ENCODE measurements at regions not wholly inside any gene's neighbourhood (a gene's known extent, or its start where the extent isn't known, plus 50 kb on each side); places are given as distances from the start of the nearest gene placed in this dataset.

GRCh38 chr1:198830412-198830811 lies 191.6 kb downstream of the PTPRC start:
- Mint-ChIP-seq H3K27ac (no peak overlapping the region), H3K36me3 (no peaks in the 10 kb centered on the region), H3K27me3 (no peaks in the 10 kb centered on the region), H3K4me3 (no peak overlapping the region), H3K4me1 (ENCODE audit: unreplicated experiment) (peaks cover 10% of the 10 kb centered on the region), H3K9me3 (no peaks in the 10 kb centered on the region)
- no peak for TF ChIP-seq CTCF (conservative IDR thresholded peaks at IDR 0.05)
- DNase-seq (ENCODE audit: extremely low spot score, unreplicated experiment) = no peak

DNA sequence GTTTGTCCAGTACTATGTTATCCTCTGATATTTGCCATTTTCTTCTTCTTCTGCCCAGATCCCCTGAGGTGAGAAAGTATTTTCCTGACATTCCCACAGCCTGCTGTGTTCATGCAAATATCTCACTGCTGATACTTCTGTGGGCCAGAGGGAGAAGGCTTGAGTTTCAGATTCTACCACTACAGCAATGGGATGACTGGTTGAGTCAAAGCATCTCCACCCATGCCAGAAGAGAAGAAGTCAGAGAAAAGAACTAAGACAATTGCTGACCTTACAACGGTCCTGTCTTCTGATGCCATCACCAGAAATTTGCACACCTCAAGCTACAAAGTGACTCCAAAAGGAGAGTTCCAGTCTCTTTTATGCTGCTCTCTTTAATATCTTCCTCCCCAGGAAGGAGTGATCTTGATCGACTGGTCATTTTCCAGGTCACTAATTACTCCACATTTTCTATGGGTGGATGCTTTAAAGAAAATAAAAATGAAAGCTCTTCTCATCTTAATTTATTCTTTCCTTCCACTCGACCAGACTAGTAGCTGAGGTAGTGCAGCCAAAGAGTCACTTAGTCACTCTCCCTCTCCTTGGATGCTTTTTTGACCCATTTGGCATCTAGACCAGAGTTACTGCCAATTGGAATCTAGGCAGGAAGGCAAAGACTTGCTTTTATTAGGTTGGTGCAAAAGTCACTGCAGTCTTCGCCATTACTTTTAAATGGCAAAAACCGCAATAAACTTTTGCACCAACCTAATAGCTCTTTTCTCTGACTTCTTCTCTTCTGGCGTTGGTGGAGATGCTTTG lies 195.1 kb downstream of the PTPRC start:
- H3K9me3 Mint-ChIP-seq = no peaks in the 10 kb centered on the region
- H3K4me3 Mint-ChIP-seq = no peak overlapping the region
- DNase-seq (ENCODE audit: extremely low spot score, unreplicated experiment) = no peak
- peaks cover 5% of the 10 kb centered on the region for H3K36me3 Mint-ChIP-seq
- no peak overlapping the region for H3K27ac Mint-ChIP-seq
- no peaks in the 10 kb centered on the region for H3K27me3 Mint-ChIP-seq
- H3K4me1 Mint-ChIP-seq (ENCODE audit: unreplicated experiment) = peaks cover 10% of the 10 kb centered on the region
- TF ChIP-seq CTCF (conservative IDR thresholded peaks at IDR 0.05) = no peak

DNA sequence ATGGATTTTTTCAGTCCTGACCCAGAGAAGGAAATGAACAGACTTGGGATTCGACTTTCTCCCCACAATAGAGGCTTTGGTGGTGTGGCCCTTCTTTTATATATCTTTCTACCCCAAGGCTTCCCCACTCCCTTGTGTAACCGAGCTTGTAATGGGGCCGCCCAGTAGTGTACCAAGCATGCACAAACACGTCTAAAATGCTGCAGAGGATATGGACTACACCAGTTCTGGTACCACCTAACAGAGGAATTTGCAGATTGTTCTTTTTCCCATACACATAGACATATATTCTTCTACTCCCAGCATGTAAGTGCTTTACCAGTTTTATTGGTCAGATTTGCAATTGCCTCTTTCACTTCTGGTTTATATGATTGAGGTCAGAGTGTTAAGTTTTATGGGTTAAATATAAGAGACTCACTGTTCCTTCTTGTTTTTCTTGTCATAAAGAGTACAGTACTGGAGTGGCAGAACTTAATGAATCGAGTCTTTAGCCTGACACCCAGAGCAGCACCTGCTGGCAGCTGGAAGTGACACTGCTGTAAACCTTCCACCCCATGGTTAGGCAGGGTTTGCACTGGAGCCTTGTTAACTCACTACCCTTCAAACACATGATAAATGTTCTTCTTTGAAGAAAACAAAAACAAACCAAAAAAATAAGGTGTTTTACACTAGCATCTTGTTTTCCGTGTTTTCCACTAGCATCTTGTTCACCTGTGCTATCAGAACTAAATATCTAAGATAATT lies 198.6 kb downstream of the PTPRC start:
- DNase-seq (ENCODE audit: extremely low spot score, unreplicated experiment) = no peak
- no peak overlapping the region for H3K27ac Mint-ChIP-seq
- TF ChIP-seq CTCF (conservative IDR thresholded peaks at IDR 0.05) = no peak
- no peak overlapping the region for H3K4me3 Mint-ChIP-seq
- no peaks in the 10 kb centered on the region for H3K4me1 Mint-ChIP-seq (ENCODE audit: unreplicated experiment)
- H3K36me3 Mint-ChIP-seq = peaks cover 15% of the 10 kb centered on the region
- no peaks in the 10 kb centered on the region for H3K27me3 Mint-ChIP-seq
- H3K9me3 Mint-ChIP-seq = no peaks in the 10 kb centered on the region

DNA sequence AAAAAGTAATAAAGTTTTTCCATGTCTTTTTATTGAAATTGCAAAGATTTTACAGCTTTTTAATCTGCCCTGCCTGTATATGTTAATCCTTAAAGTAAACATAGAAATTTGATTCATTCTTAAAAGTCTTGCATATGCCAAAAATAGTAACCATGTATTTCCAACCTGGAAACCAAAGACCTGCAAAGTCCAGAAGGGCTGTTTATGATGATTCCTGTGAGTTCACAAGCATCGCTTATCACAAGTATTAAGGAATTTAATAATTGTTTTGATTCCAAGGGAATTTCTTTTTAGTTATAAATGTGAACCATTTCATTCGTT lies 199.1 kb downstream of the PTPRC start:
- H3K9me3 Mint-ChIP-seq = no peaks in the 10 kb centered on the region

GRCh38 chr1:198841477-198841876 lies 202.6 kb downstream of the PTPRC start:
- no peak overlapping the region for H3K4me3 Mint-ChIP-seq
- TF ChIP-seq CTCF (conservative IDR thresholded peaks at IDR 0.05) = no peak
- no peak for DNase-seq (ENCODE audit: extremely low spot score, unreplicated experiment)
- H3K27ac Mint-ChIP-seq = no peak overlapping the region
- H3K27me3 Mint-ChIP-seq = no peaks in the 10 kb centered on the region
- peaks cover 23% of the 10 kb centered on the region for H3K36me3 Mint-ChIP-seq
- H3K4me1 Mint-ChIP-seq (ENCODE audit: unreplicated experiment) = peaks cover 6% of the 10 kb centered on the region
- H3K9me3 Mint-ChIP-seq = no peaks in the 10 kb centered on the region

More for the DNA sequence above, 199.1 kb downstream of the PTPRC start:
- H3K36me3 Mint-ChIP-seq = peaks cover 15% of the 10 kb centered on the region
- no peak for DNase-seq (ENCODE audit: extremely low spot score, unreplicated experiment)
- H3K27me3 Mint-ChIP-seq = no peaks in the 10 kb centered on the region
- no peak for TF ChIP-seq CTCF (conservative IDR thresholded peaks at IDR 0.05)
- H3K4me1 Mint-ChIP-seq (ENCODE audit: unreplicated experiment) = no peaks in the 10 kb centered on the region
- H3K27ac Mint-ChIP-seq = no peak overlapping the region
- H3K4me3 Mint-ChIP-seq = no peak overlapping the region

Data from type B pancreatic cell (in vitro differentiated cells).